Natural killer cell (primary cell): ENCODE measurements at regions not wholly inside any gene's neighbourhood (a gene's known extent, or its start where the extent isn't known, plus 50 kb on each side); places are given as distances from the start of the nearest gene placed in this dataset.

Experiments used
- ATAC-seq, 3 donors: fragments of 150-1000 bp in 2 of 3; fragments of 200-7000 bp in 1 of 3; cut with Tn5 transposase; 1 replicate in 1 of 3; 2 replicates in 2 of 3; pipeline ENCODE4 v1.10.0; 2021; ENCODE audit warnings: mild to moderate bottlenecking in 2 of 3, moderate library complexity in 2 of 3
- DNase-seq, 2 donors: peaks; one replicate each; pipeline versions ENCODE4 v3.0.0 to v3.0.0-alpha.2; 2013 to 2021; ENCODE audit warnings: mixed read lengths in 1 of 2
- H3K27ac ChIP-seq: one replicate; pipeline ENCODE4 v1.5.1; 2013; ENCODE audit warnings: mild to moderate bottlenecking, low read length
- H3K27me3 ChIP-seq: one replicate; pipeline ENCODE4 v1.6.1; 2013; ENCODE audit warnings: low read length; ENCODE audit not compliant: control insufficient read depth, insufficient read depth
- H3K36me3 ChIP-seq: one replicate; pipeline ENCODE4 v1.6.1; 2013; ENCODE audit warnings: low read length; ENCODE audit not compliant: control insufficient read depth, insufficient read depth
- H3K4me1 ChIP-seq: one replicate; pipeline ENCODE4 v1.6.1; 2013; ENCODE audit warnings: low read length; ENCODE audit not compliant: control insufficient read depth, insufficient read depth
- H3K4me3 ChIP-seq: one replicate; pipeline ENCODE4 v1.5.1; 2013; ENCODE audit warnings: low read length
- H3K9me3 ChIP-seq: one replicate; pipeline ENCODE4 v1.6.1; 2013; ENCODE audit warnings: low read length; ENCODE audit not compliant: control insufficient read depth, insufficient read depth
- H3K27ac Mint-ChIP-seq, 2 donors: one replicate each; pipeline ENCODE4 v1.8.0; 2022; ENCODE audit warnings: mild to moderate bottlenecking in 2 of 2, mixed read lengths in 2 of 2, moderate library complexity in 1 of 2
- H3K27me3 Mint-ChIP-seq, 2 donors: one replicate each; pipeline ENCODE4 v1.8.0; 2022; ENCODE audit warnings: low read depth in 2 of 2, mixed read lengths in 2 of 2
- H3K36me3 Mint-ChIP-seq: one replicate; pipeline ENCODE4 v1.8.0; 2022; ENCODE audit warnings: mixed read lengths
- H3K4me1 Mint-ChIP-seq, 2 donors: one replicate each; pipeline ENCODE4 v1.8.0; 2022; ENCODE audit warnings: mixed read lengths in 2 of 2
- H3K4me3 Mint-ChIP-seq: one replicate; pipeline ENCODE4 v1.8.0; 2022; ENCODE audit warnings: mild to moderate bottlenecking, moderate library complexity, mixed read lengths
- H3K9me3 Mint-ChIP-seq, 2 donors: one replicate each; pipeline ENCODE4 v1.8.0; 2022; ENCODE audit warnings: mixed read lengths in 2 of 2
- CTCF ChIP-seq: fragments of 200-600 bp; IDR thresholded peaks from one replicate; pipeline ENCODE4 v1.8.0; 2022; ENCODE audit warnings: antibody characterized with exemption
- WGBS: methylation state at CpG from one replicate; pipeline ENCODE4 v1.1.7; 2013; ENCODE audit warnings: missing lambda C conversion rate; ENCODE audit not compliant: insufficient coverage; 5-methylcytosine and 5-hydroxymethylcytosine counted together
- intact Hi-C: fragments of 100-400 bp; cut with micrococcal nuclease; formaldehyde crosslinking; loops from one replicate; pipeline ENCODE4 v1.14.2; 2022

- no peak for ATAC-seq
Measured at GRCh38 chr15:66905185-66905584, 160.2 kb upstream of the SMAD3 start.

GRCh38 chr15:66905954-66906353 is 159.4 kb upstream of the SMAD3 start:
- no peak for TF ChIP-seq CTCF
- DNase-seq (no peak), ATAC-seq (no peak)
- Mint-ChIP-seq H3K4me3 (no peak overlapping the region), H3K36me3 (peaks cover 6% of the 10 kb centered on the region), H3K27ac (no peak overlapping the region), H3K9me3 (peaks cover 0 to 2% of the 10 kb centered on the region in 2 donors), H3K27me3 (peaks cover 8 to 31% of the 10 kb centered on the region in 2 donors), H3K4me1 (peaks cover 4 to 5% of the 10 kb centered on the region in 2 donors)
- H3K4me3 ChIP-seq = no peak overlapping the region
- no peaks in the 10 kb centered on the region for H3K9me3 ChIP-seq
- intact Hi-C loops = no loop called here
- 96% methylated on average over 2 of the region's 2 CpGs for WGBS
- no peaks in the 10 kb centered on the region for H3K36me3 ChIP-seq
- no peaks in the 10 kb centered on the region for H3K27me3 ChIP-seq
- peaks cover 16% of the 10 kb centered on the region for H3K4me1 ChIP-seq
- no peak overlapping the region for H3K27ac ChIP-seq

More at GRCh38 chr15:66905185-66905584, 160.2 kb upstream of the SMAD3 start:
- WGBS = 96% methylated on average over 2 of the region's 2 CpGs
- H3K36me3 Mint-ChIP-seq = peaks cover 6% of the 10 kb centered on the region
- Histone ChIP-seq H3K27me3 (no peaks in the 10 kb centered on the region), H3K9me3 (no peaks in the 10 kb centered on the region), H3K4me1 (peaks cover 16% of the 10 kb centered on the region), H3K4me3 (no peak overlapping the region), H3K27ac (no peak overlapping the region), H3K36me3 (no peaks in the 10 kb centered on the region)
- no peak overlapping the region for H3K4me3 Mint-ChIP-seq
- H3K4me1 Mint-ChIP-seq = peaks cover 4 to 5% of the 10 kb centered on the region in 2 donors
- no peak for DNase-seq
- intact Hi-C loops = no loop called here
- no peak overlapping the region for H3K27ac Mint-ChIP-seq
- peaks cover 8 to 27% of the 10 kb centered on the region in 2 donors for H3K27me3 Mint-ChIP-seq
- peaks cover 0 to 2% of the 10 kb centered on the region in 2 donors for H3K9me3 Mint-ChIP-seq
- TF ChIP-seq CTCF = no peak

- no peak for DNase-seq
- Mint-ChIP-seq H3K27ac (no peak overlapping the region), H3K36me3 (peaks cover 6% of the 10 kb centered on the region), H3K4me3 (no peak overlapping the region), H3K27me3 (peaks cover 8 to 31% of the 10 kb centered on the region in 2 donors), H3K9me3 (peaks cover 0 to 2% of the 10 kb centered on the region in 2 donors), H3K4me1 (peaks cover 4 to 5% of the 10 kb centered on the region in 2 donors)
- H3K4me3 ChIP-seq = no peak overlapping the region
- ATAC-seq = no peak
- no peaks in the 10 kb centered on the region for H3K27me3 ChIP-seq
- H3K4me1 ChIP-seq = peaks cover 16% of the 10 kb centered on the region
- intact Hi-C loops = no loop called here
- H3K36me3 ChIP-seq = no peaks in the 10 kb centered on the region
- no peak overlapping the region for H3K27ac ChIP-seq
- WGBS = 90% methylated on average over 16 of the region's 18 CpGs
- TF ChIP-seq CTCF = no peak
- H3K9me3 ChIP-seq = no peaks in the 10 kb centered on the region
Measured at GRCh38 chr15:66906668-66907614, 158.5 kb upstream of the SMAD3 start.
